ENCODE measurements at regions not wholly inside any gene's neighbourhood (a gene's known extent, or its start where the extent isn't known, plus 50 kb on each side); places are given as distances from the start of the nearest gene placed in this dataset.

DNA sequence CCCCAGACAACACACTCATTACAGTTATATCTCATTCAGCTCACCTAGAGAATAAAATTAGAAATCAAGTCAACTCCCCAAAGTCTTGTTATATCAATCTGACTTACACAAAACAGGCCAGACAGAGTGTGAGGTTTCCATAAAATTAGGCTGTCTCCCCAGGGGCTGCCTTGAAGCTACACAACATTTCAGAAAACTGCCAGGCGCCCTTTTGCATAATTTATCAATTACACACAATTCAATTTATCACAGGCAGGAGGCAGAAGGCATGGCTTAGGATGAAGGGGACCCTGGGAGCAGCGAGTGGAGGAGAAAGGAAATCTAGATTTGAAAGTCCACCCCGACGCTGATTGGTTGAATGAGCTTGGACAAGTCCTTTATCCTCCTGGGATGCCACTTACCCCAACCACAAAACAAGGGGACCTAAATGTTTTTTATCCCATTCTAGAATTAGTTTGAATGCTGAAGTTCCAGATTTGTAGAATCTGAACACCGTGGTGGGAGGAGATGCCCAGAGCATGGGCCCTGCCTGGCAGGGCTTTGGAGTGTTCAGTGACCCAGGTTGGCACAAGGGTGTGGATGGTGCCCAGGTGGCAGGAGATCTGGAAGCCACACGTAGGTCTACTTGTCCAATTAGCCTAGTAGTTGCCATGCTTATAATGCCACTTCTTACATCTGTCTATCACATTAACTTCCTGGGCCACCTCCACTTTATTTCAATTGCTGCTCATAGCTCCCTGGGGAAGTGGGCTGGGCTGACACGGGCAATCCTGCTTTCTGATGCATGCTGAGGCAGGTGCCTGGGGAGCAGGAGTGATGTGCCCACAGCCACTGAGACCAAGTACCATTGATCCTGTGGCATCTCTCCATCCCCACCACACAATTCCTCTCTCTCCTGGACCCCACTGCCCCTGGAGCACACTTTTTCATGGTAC is 119.8 kb upstream of the TLE3 start:
- CTCF ChIA-PET = no interaction called here
- H3K27ac ChIP-seq (ENCODE audit: low read depth, low read length, poor library complexity, severe bottlenecking) = no peak overlapping the region
- peak; percentile 74 for DNase-seq (ENCODE audit: low spot score)

DNA sequence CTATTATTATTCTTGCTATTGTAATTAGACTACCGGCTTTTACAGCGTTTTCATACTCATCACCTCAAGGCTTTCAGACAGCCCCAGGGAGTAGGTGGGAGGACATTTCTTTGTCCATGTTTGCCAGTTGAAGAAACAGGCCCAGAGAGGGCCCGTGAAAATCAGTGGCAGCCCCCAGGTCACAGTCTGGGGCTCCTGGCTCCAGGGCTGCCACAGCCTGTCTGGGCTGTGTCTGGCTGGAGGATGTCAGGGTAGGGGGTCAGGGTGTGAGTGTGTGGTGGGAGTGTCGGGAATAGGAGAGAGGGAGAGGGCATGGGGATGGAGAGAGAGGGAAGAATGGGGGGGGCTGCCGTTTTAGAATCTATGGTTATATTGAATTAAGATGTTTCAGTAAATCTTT is 118.2 kb upstream of the TLE3 start:
- no peaks in the 10 kb centered on the region for H3K27me3 ChIP-seq (replicated peaks; ENCODE audit: insufficient read depth, low read depth, low read length, poor library complexity)
- BruUV-seq (replicated peaks) = no TSS peak
- POLR2A ChIA-PET (ENCODE audit: low non-redundant PET) = no interaction called here
- no peak for DNase-seq (ENCODE audit: low spot score)
- H3K4me3 ChIP-seq (ENCODE audit: low read depth, low read length, poor library complexity, severe bottlenecking) = no peak overlapping the region
- H3K36me3 ChIP-seq (ENCODE audit: insufficient read depth, low read length, poor library complexity, severe bottlenecking) = no peaks in the 10 kb centered on the region
- no peaks in the 10 kb centered on the region for H3K9me3 ChIP-seq (ENCODE audit: low read depth, low read length, poor library complexity, severe bottlenecking)
- intact Hi-C loops (cut with micrococcal nuclease; ENCODE audit: unreplicated experiment) = no loop called here
- no peak overlapping the region for H3K27ac ChIP-seq (ENCODE audit: low read depth, low read length, poor library complexity, severe bottlenecking)
- CTCF ChIA-PET = no interaction called here
- TF ChIP-seq CTCF (conservative IDR thresholded peaks at IDR 0.05; ENCODE audit: low read depth, low read length) = no peak
- TF ChIP-seq EZH2 (IDR thresholded peaks at IDR 0.05; ENCODE audit: borderline replicate concordance, low read depth, low read length, poor library complexity, severe bottlenecking) = no peak
- H3K4me1 ChIP-seq (ENCODE audit: insufficient read depth, low read length, poor library complexity, severe bottlenecking) = peaks cover 17% of the 10 kb centered on the region

More for the DNA sequence above, 119.8 kb upstream of the TLE3 start:
- H3K4me3 ChIP-seq (ENCODE audit: low read depth, low read length, poor library complexity, severe bottlenecking) = no peak overlapping the region
- TF ChIP-seq EZH2 (IDR thresholded peaks at IDR 0.05; ENCODE audit: borderline replicate concordance, low read depth, low read length, poor library complexity, severe bottlenecking) (no peak), CTCF (conservative IDR thresholded peaks at IDR 0.05; ENCODE audit: low read depth, low read length) (no peak)
- no peaks in the 10 kb centered on the region for H3K36me3 ChIP-seq (ENCODE audit: insufficient read depth, low read length, poor library complexity, severe bottlenecking)
- H3K9me3 ChIP-seq (ENCODE audit: low read depth, low read length, poor library complexity, severe bottlenecking) = no peaks in the 10 kb centered on the region
- intact Hi-C loops (cut with micrococcal nuclease; ENCODE audit: unreplicated experiment) = no loop called here
- no TSS peak for BruUV-seq (replicated peaks)
- H3K4me1 ChIP-seq (ENCODE audit: insufficient read depth, low read length, poor library complexity, severe bottlenecking) = peaks cover 17% of the 10 kb centered on the region
- no peaks in the 10 kb centered on the region for H3K27me3 ChIP-seq (replicated peaks; ENCODE audit: insufficient read depth, low read depth, low read length, poor library complexity)
- POLR2A ChIA-PET (ENCODE audit: low non-redundant PET) = interaction anchor here (0.6 kb wide), 1 partner anchor 117 kb away, joined by 3 read pairs; no protein-coding TSS in a partner anchor

- TF ChIP-seq CTCF (conservative IDR thresholded peaks at IDR 0.05; ENCODE audit: low read depth, low read length) (no peak), EZH2 (IDR thresholded peaks at IDR 0.05; ENCODE audit: borderline replicate concordance, low read depth, low read length, poor library complexity, severe bottlenecking) (no peak)
- no TSS peak for BruUV-seq (replicated peaks)
- no peak overlapping the region for H3K27ac ChIP-seq (ENCODE audit: low read depth, low read length, poor library complexity, severe bottlenecking)
- H3K36me3 ChIP-seq (ENCODE audit: insufficient read depth, low read length, poor library complexity, severe bottlenecking) = no peaks in the 10 kb centered on the region
- H3K27me3 ChIP-seq (replicated peaks; ENCODE audit: insufficient read depth, low read depth, low read length, poor library complexity) = no peaks in the 10 kb centered on the region
- H3K4me3 ChIP-seq (ENCODE audit: low read depth, low read length, poor library complexity, severe bottlenecking) = no peak overlapping the region
- H3K4me1 ChIP-seq (ENCODE audit: insufficient read depth, low read length, poor library complexity, severe bottlenecking) = peaks cover 17% of the 10 kb centered on the region
- ChIA-PET CTCF (no interaction called here), POLR2A (ENCODE audit: low non-redundant PET) (no interaction called here)
- no peak for DNase-seq (ENCODE audit: low spot score)
- intact Hi-C loops (cut with micrococcal nuclease; ENCODE audit: unreplicated experiment) = no loop called here
- H3K9me3 ChIP-seq (ENCODE audit: low read depth, low read length, poor library complexity, severe bottlenecking) = no peaks in the 10 kb centered on the region
Measured at GRCh38 chr15:70214941-70215635, 117.4 kb upstream of the TLE3 start.

Data from A673 (cell line).